ENCODE measurements at regions not wholly inside any gene's neighbourhood (a gene's known extent, or its start where the extent isn't known, plus 50 kb on each side); places are given as distances from the start of the nearest gene placed in this dataset.
"Not testable (repeated sequence)": the region's sequence is repeated elsewhere in the genome, so short reads cannot be mapped to it uniquely, and the experiment has no call there.

DNA sequence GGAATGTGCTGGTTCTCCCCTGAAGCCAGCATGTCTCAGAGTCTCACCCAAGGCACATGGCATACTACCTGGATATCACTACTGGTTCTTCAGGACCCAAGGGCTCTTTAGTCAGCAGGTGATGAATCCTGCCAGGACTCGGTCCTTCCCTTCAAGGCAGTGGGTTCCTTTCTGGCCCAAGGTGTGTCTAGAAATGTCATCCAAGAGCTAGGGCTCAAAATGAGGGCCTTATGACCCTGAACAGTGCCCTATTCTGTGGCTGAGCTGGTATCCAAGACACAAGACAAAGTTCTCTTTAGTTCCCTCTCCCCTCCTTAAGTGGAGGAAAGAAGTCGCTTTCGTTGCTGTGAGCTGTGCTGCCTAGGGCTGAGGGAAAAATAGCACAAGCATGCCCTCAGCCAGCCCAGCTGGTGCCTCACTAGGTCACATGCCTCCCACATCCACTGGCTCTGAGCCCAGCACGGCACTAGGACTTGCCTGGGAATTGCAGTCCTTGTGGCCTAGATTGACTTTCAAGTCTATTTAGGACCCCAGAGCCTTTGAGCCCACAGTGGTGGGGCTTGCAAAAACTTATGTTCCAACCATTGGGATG lies 106.0 kb downstream of the BMS1 start:
- Histone ChIP-seq H3K27me3 (ENCODE audit: insufficient read depth, low read length) (no peaks in the 10 kb centered on the region), H2AFZ (ENCODE audit: low read length) (no peak overlapping the region), H3K4me3 (ENCODE audit: insufficient read depth, low read length) (no peak overlapping the region), H4K20me1 (ENCODE audit: insufficient read depth, low read length) (no peaks in the 10 kb centered on the region), H3K4me1 (ENCODE audit: insufficient read depth, low read length) (no peaks in the 10 kb centered on the region), H3K79me2 (ENCODE audit: insufficient read depth, low read length) (no peaks in the 10 kb centered on the region), H3K9me3 (ENCODE audit: low read depth, low read length) (no peaks in the 10 kb centered on the region), H3K4me2 (ENCODE audit: insufficient read depth, low read length) (no peak overlapping the region), H3K27ac (ENCODE audit: low read depth, low read length) (no peak overlapping the region), H3K36me3 (ENCODE audit: insufficient read depth, low read length) (no peaks in the 10 kb centered on the region)
- TF ChIP-seq, protein P1, sequence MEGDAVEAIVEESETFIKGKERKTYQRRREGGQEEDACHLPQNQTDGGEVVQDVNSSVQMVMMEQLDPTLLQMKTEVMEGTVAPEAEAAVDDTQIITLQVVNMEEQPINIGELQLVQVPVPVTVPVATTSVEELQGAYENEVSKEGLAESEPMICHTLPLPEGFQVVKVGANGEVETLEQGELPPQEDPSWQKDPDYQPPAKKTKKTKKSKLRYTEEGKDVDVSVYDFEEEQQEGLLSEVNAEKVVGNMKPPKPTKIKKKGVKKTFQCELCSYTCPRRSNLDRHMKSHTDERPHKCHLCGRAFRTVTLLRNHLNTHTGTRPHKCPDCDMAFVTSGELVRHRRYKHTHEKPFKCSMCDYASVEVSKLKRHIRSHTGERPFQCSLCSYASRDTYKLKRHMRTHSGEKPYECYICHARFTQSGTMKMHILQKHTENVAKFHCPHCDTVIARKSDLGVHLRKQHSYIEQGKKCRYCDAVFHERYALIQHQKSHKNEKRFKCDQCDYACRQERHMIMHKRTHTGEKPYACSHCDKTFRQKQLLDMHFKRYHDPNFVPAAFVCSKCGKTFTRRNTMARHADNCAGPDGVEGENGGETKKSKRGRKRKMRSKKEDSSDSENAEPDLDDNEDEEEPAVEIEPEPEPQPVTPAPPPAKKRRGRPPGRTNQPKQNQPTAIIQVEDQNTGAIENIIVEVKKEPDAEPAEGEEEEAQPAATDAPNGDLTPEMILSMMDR (IDR thresholded peaks at IDR 0.05; ENCODE audit: extremely low read depth, low read depth, low read length): no peak
- no peak for DNase-seq (ENCODE audit: insufficient read length, low spot score, missing footprints)

DNA sequence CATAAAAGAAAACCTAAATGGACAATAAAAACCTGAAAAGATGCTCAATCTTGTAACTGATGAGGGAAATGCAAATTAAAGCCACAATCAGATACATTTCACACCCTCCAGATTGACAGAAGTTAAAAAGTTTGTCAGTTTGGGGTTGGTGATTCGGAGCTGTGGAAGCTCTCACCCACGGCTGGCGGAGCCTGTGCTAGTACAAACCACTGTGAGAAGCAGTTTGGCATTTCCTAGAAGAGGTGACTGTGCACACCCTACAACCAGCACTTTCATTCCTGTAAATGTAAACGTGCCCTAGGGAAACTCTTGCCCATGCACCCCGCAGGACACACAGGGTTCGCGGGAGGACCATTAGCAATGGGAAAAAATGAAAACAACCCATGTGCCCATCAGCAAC lies 114.1 kb downstream of the BMS1 start:
- no peak for DNase-seq (ENCODE audit: insufficient read length, low spot score, missing footprints)
- Histone ChIP-seq H4K20me1 (ENCODE audit: insufficient read depth, low read length) (no peaks in the 10 kb centered on the region), H3K4me3 (ENCODE audit: insufficient read depth, low read length) (no peak overlapping the region), H3K4me2 (ENCODE audit: insufficient read depth, low read length) (no peak overlapping the region), H3K27ac (ENCODE audit: low read depth, low read length) (no peak overlapping the region), H2AFZ (ENCODE audit: low read length) (no peak overlapping the region), H3K4me1 (ENCODE audit: insufficient read depth, low read length) (no peaks in the 10 kb centered on the region), H3K27me3 (ENCODE audit: insufficient read depth, low read length) (peaks cover 16% of the 10 kb centered on the region), H3K79me2 (ENCODE audit: insufficient read depth, low read length) (no peaks in the 10 kb centered on the region), H3K36me3 (ENCODE audit: insufficient read depth, low read length) (no peaks in the 10 kb centered on the region), H3K9me3 (ENCODE audit: low read depth, low read length) (no peaks in the 10 kb centered on the region)
- TF ChIP-seq, protein P1 (IDR thresholded peaks at IDR 0.05; ENCODE audit: extremely low read depth, low read depth, low read length): no peak

DNA sequence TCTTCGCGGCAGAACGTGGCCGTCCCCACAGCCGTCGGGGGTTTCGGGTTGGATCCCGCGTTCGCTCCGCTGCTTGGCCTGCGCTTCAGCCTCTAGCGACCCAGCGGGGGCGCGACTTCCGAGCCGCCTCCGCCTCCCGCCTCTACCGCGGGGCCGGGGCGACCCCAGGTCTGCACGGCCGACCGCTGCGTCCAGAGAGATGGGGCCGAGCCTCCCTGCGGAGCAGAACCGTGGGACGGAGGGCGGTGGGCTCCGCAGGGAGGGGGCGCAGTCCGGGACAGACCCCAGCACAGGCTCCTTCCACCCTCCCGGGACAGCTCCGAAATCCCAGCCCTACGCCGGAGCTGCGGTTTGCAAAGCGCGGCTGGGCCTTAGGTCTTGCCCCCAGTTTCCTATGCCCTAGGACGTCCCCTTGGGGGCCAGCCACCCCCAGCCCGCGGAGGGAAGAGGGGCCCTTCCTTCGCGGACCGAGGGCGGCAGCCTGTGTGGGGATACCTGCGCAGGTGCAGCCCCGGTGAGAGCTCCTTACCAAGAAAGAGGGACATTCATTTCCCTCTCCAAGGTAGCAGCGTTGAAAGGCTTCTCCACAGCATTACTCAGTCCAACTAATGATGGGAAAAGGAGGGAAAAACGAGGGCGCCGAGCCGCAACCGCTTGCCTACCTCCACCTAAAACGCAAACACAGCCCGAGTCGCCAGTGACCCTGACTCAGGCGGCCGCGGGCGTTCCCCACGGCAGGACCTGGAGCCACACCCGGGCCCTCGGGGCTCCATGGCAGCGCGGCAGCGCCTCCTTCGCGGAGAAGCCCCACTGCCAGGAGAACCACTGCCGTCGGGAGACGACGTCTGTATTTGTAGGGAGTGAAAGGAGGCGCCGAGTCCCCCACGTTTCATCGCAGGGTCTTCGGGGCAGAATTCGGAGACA lies 115.7 kb downstream of the BMS1 start:
- Histone ChIP-seq H3K4me1 (ENCODE audit: insufficient read depth, low read length) (no peaks in the 10 kb centered on the region), H2AFZ (ENCODE audit: low read length) (no peak overlapping the region), H3K27ac (ENCODE audit: low read depth, low read length) (no peak overlapping the region), H3K4me2 (ENCODE audit: insufficient read depth, low read length) (no peak overlapping the region), H3K9me3 (ENCODE audit: low read depth, low read length) (no peaks in the 10 kb centered on the region), H4K20me1 (ENCODE audit: insufficient read depth, low read length) (no peaks in the 10 kb centered on the region), H3K4me3 (ENCODE audit: insufficient read depth, low read length) (no peak overlapping the region), H3K27me3 (ENCODE audit: insufficient read depth, low read length) (peaks cover 16% of the 10 kb centered on the region), H3K79me2 (ENCODE audit: insufficient read depth, low read length) (no peaks in the 10 kb centered on the region), H3K36me3 (ENCODE audit: insufficient read depth, low read length) (no peaks in the 10 kb centered on the region)
- DNase-seq (ENCODE audit: insufficient read length, low spot score, missing footprints): no peak
- TF ChIP-seq, protein P1 (IDR thresholded peaks at IDR 0.05; ENCODE audit: extremely low read depth, low read depth, low read length): no peak

DNA sequence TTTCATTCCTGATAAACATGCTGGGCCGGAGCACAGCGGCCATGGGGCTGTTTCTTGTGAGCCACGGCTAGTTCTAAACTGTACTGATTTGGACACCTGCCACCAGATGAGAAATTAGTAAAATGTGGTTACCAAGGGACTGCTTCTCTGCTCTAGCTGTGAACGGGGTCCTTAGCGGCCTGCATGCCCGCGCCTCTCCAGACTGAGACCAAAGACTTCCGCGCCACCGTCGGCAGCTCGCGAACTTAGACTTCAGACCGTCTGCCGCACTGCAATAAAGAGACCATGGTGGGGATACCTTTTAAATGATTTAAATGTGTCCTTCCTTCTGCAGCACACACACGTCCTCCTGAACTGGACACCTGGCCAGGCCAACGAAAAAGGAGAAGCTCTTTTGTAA lies 116.4 kb downstream of the BMS1 start:
- Histone ChIP-seq H3K27ac (ENCODE audit: low read depth, low read length) (no peak overlapping the region), H3K4me2 (ENCODE audit: insufficient read depth, low read length) (no peak overlapping the region), H3K79me2 (ENCODE audit: insufficient read depth, low read length) (no peaks in the 10 kb centered on the region), H3K27me3 (ENCODE audit: insufficient read depth, low read length) (peaks cover 16% of the 10 kb centered on the region), H4K20me1 (ENCODE audit: insufficient read depth, low read length) (no peaks in the 10 kb centered on the region), H3K4me1 (ENCODE audit: insufficient read depth, low read length) (no peaks in the 10 kb centered on the region), H3K4me3 (ENCODE audit: insufficient read depth, low read length) (no peak overlapping the region), H3K9me3 (ENCODE audit: low read depth, low read length) (no peaks in the 10 kb centered on the region), H2AFZ (ENCODE audit: low read length) (no peak overlapping the region), H3K36me3 (ENCODE audit: insufficient read depth, low read length) (no peaks in the 10 kb centered on the region)
- TF ChIP-seq, protein P1 (IDR thresholded peaks at IDR 0.05; ENCODE audit: extremely low read depth, low read depth, low read length): no peak
- DNase-seq (ENCODE audit: insufficient read length, low spot score, missing footprints): no peak

DNA sequence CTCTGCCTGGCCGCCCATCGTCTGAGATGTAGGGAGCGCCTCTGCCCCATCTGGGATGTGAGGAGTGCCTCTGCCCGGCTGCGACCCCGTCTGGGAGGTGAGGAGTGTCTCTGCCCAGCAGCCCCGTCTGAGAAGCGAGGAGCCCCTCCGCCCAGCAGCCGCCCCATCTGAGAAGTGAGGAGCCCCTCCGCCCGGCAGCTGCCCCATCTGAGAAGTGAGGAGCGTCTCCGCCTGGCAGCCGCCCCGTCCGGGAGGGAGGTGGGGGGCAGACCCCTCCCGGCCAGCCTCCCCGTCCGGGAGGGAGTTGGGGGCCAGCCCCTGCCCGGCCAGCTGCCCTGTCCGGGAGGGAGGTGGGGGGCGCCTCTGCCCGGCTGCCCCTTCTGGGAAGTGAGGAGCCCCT lies 117.8 kb downstream of the BMS1 start:
- not testable (repeated sequence) for H3K9me3 ChIP-seq (ENCODE audit: low read depth, low read length); H3K36me3 ChIP-seq (ENCODE audit: insufficient read depth, low read length); H3K4me3 ChIP-seq (ENCODE audit: insufficient read depth, low read length); H3K4me2 ChIP-seq (ENCODE audit: insufficient read depth, low read length); H3K79me2 ChIP-seq (ENCODE audit: insufficient read depth, low read length); DNase-seq (ENCODE audit: insufficient read length, low spot score, missing footprints); H3K4me1 ChIP-seq (ENCODE audit: insufficient read depth, low read length); H2AFZ ChIP-seq (ENCODE audit: low read length); H4K20me1 ChIP-seq (ENCODE audit: insufficient read depth, low read length); H3K27ac ChIP-seq (ENCODE audit: low read depth, low read length)
- H3K27me3 ChIP-seq (ENCODE audit: insufficient read depth, low read length): peaks cover 16% of the 10 kb centered on the region
